Tibial nerve (tissue), 4 donors: ENCODE measurements at regions not wholly inside any gene's neighbourhood (a gene's known extent, or its start where the extent isn't known, plus 50 kb on each side); places are given as distances from the start of the nearest gene placed in this dataset.

Experiments
- DNase-seq, 2 donors: peaks; one replicate each; pipeline ENCODE4 v3.0.0-alpha.2; 2019; ENCODE audit warnings: low spot score in 2 of 2
- H3K27ac ChIP-seq, 4 donors: fragments of 200-600 bp; sonication (generic) in 3 of 4; one replicate each; pipeline ENCODE4 v1.5.1; 2017 to 2019; ENCODE audit warnings: mild to moderate bottlenecking in 1 of 4
- H3K27me3 ChIP-seq, 2 donors: fragments of 200-600 bp; sonication (generic) in 1 of 2; one replicate each; pipeline versions ENCODE4 v1.5.1 to v1.6.0; 2017 to 2019
- H3K36me3 ChIP-seq, 3 donors: fragments of 200-600 bp; sonication (generic); one replicate each; pipeline ENCODE4 v1.5.1; 2018 to 2019
- H3K4me1 ChIP-seq, 4 donors: fragments of 200-600 bp; sonication (generic) in 3 of 4; one replicate each; pipeline ENCODE4 v1.5.1; 2017 to 2019
- H3K4me3 ChIP-seq, 4 donors: fragments of 200-600 bp; sonication (generic) in 3 of 4; one replicate each; pipeline ENCODE4 v1.5.1; 2017 to 2019; ENCODE audit warnings: mild to moderate bottlenecking in 1 of 4, moderate library complexity in 1 of 4
- H3K9me3 ChIP-seq, 4 donors: fragments of 200-600 bp; sonication (generic) in 3 of 4; one replicate each; pipeline ENCODE4 v1.5.1; 2017 to 2019
- EP300 ChIP-seq, 2 donors: sonication (generic); formaldehyde crosslinking; IDR thresholded peaks; one replicate each; pipeline ENCODE4 v1.6.1; 2017; ENCODE audit warnings: antibody characterized with exemption in 2 of 2, mild to moderate bottlenecking in 1 of 2
- POLR2A ChIP-seq, 2 donors: fragments of 450-650 bp; IDR thresholded peaks; one replicate each; pipeline ENCODE4 v1.6.1; 2017; ENCODE audit warnings: antibody characterized with exemption in 2 of 2, mild to moderate bottlenecking in 2 of 2, moderate library complexity in 2 of 2
- WGBS, 2 donors: methylation state at CpG; one replicate each; pipeline ENCODE4 v1.1.5; 2018; 5-methylcytosine and 5-hydroxymethylcytosine counted together
- TF ChIP-seq, protein P1 (sequence below), 5 experiments: fragments of 200-600 bp in 3 of 5; fragments of 450-650 bp in 2 of 5; sonication (generic) in 3 of 5; IDR thresholded peaks; one replicate each; pipeline ENCODE4 v1.5.1; 2016 to 2019; ENCODE audit warnings: antibody characterized with exemption in 5 of 5, mild to moderate bottlenecking in 3 of 5, moderate library complexity in 2 of 5

DNA sequence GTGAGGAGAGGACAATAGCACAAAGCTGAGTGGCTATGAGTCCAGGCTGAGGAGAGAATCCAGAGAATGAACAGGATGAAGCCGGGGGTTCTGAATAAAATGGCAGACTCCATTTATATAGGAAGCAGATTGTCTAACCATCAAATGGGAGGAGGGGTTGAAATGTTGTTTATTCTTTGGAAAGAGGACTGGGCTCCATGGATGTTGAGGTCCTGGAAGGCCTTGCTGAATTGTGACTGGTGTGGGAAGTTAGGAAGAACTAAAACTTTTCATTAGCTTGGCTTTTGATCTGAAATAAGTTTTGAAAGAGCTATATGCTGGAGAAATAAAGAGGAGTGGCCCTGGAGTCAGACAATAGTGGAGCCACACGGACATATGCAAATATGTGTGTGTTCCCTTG lies 647.8 kb downstream of the RNF144B start:
- Histone ChIP-seq H3K9me3 (no peaks in the 10 kb centered on the region), H3K27me3 (no peaks in the 10 kb centered on the region), H3K4me1 (peaks cover 0 to 48% (median 21%) of the 10 kb centered on the region in 4 donors), H3K4me3 (no peak overlapping the region), H3K36me3 (no peaks in the 10 kb centered on the region), H3K27ac (peak overlapping the region in 2 of 4 donors; percentile 70 to 85)
- TF ChIP-seq, protein P1, sequence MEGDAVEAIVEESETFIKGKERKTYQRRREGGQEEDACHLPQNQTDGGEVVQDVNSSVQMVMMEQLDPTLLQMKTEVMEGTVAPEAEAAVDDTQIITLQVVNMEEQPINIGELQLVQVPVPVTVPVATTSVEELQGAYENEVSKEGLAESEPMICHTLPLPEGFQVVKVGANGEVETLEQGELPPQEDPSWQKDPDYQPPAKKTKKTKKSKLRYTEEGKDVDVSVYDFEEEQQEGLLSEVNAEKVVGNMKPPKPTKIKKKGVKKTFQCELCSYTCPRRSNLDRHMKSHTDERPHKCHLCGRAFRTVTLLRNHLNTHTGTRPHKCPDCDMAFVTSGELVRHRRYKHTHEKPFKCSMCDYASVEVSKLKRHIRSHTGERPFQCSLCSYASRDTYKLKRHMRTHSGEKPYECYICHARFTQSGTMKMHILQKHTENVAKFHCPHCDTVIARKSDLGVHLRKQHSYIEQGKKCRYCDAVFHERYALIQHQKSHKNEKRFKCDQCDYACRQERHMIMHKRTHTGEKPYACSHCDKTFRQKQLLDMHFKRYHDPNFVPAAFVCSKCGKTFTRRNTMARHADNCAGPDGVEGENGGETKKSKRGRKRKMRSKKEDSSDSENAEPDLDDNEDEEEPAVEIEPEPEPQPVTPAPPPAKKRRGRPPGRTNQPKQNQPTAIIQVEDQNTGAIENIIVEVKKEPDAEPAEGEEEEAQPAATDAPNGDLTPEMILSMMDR (IDR thresholded peaks at IDR 0.05) = no peak
- no peak for DNase-seq
- 39 to 49% methylated on average over 2 of the region's 2 CpGs for WGBS, 2 donors

DNA sequence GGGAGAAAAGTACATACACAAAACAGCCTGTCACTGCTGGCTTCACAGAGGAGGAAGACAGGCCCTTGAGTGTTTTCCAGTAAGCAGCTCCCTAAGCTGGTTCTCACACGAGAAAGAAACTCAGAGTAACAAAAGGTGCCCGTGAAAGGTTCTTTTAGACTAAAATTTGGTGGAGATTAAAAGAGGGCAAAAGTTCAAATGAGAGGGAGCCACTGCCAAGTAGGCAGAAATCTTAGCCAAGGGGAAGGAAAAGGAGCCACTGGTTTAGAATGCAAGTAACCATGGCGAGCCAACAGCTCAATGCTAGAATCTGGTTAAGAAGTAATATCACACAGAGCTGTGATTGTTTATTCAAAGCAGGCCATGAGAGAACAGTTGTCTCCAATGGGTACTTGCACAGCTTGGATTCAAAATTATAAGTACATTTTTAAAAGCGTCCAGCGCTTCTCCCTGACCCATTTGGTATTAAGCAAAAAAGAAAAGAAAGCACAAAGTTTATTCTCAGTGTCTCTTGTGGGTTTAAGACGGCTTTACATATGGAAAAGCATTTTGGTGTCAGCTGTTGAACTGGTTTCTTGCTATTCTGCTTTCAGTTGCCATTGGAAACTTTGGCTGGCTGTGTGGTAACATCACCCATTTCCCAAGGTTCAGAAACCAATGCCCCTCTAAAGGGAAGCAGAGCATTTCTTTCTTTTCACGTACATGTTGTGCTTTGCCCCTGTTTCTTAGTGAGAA lies 648.5 kb downstream of the RNF144B start:
- Histone ChIP-seq H3K9me3 (no peaks in the 10 kb centered on the region), H3K4me1 (peaks cover 0 to 48% (median 21%) of the 10 kb centered on the region in 4 donors), H3K36me3 (no peaks in the 10 kb centered on the region), H3K27ac (peak overlapping the region in 3 of 4 donors; percentile 23 to 85 (median 70)), H3K4me3 (no peak overlapping the region), H3K27me3 (no peaks in the 10 kb centered on the region)
- WGBS, 2 donors = 22 to 38% methylated on average over 7 of the region's 7 CpGs
- no peak for DNase-seq
- TF ChIP-seq EP300 (IDR thresholded peaks at IDR 0.05) = peak in 1 of 2 donors; percentile 27
- no peak for TF ChIP-seq POLR2A (IDR thresholded peaks at IDR 0.05)

DNA sequence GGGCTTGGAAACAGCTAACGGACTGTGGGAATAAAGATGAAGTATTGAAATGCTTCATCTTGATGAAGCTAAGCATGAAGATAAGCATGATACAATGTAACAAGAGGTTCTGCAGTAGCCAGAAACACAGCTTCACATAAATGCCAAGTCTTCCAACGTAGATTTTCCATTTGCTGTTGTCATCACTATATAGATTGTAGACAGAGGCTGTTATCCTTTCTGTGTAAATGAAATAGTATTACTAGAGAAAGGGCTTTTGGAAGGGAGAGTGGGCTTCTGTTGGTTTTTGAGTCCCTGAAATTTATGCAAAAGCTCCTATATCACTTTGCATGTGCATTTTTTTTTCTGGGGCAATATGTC lies 649.0 kb downstream of the RNF144B start:
- WGBS, 2 donors = 64 to 79% methylated on average over 2 of the region's 2 CpGs
- peaks cover 0 to 48% (median 21%) of the 10 kb centered on the region in 4 donors for H3K4me1 ChIP-seq
- no peaks in the 10 kb centered on the region for H3K36me3 ChIP-seq
- H3K27me3 ChIP-seq = no peaks in the 10 kb centered on the region
- TF ChIP-seq EP300 (IDR thresholded peaks at IDR 0.05) = no peak
- H3K27ac ChIP-seq = peak overlapping the region in 3 of 4 donors; percentile 23 to 85 (median 70)
- no peak for DNase-seq
- no peaks in the 10 kb centered on the region for H3K9me3 ChIP-seq
- H3K4me3 ChIP-seq = no peak overlapping the region

DNA sequence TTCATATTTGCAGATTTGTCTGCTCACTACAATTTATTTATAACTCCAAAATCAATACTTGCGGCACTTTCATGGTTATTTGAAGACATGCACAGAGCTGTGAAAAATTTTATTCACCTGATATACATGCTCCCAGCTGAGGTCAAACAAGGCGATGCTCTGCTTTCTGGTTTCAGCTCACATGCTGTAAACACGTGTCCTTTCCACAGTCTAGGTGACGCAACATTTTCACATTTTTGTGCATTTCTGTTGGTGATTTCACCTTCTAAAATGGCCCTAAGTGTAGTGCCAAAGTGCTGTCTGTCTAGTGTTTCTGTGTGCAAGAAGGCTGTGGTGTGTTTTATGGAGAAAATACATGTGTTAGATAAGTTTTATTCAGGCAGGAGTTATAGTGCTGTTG lies 650.5 kb downstream of the RNF144B start:
- no peak overlapping the region for H3K27ac ChIP-seq
- no peaks in the 10 kb centered on the region for H3K9me3 ChIP-seq
- H3K36me3 ChIP-seq = no peaks in the 10 kb centered on the region
- no peaks in the 10 kb centered on the region for H3K27me3 ChIP-seq
- no peak for DNase-seq
- peaks cover 0 to 44% (median 21%) of the 10 kb centered on the region in 4 donors for H3K4me1 ChIP-seq
- TF ChIP-seq POLR2A (IDR thresholded peaks at IDR 0.05) (no peak), EP300 (IDR thresholded peaks at IDR 0.05) (no peak)
- TF ChIP-seq, protein P1 (IDR thresholded peaks at IDR 0.05) = no peak
- WGBS, 2 donors = 95 to 97% methylated on average over 4 of the region's 4 CpGs
- H3K4me3 ChIP-seq = no peak overlapping the region

DNA sequence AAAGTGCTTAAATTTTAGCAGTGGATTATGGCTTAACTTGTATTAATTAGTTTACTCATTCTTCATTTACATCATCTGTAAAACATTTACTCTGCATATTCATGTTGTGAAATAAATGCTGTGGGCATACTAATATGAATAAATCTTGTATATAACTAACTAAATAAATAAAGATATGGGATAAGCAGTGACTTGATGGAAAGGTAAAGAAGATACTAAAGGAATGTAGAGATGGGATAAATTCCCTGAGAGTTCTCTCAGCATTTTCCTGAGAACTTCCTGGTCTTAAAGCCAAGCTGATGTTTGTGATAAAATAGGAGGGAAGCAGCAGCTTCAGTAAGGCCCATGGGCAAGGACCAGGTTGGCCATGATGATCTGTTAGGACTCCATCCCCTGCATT lies 652.1 kb downstream of the RNF144B start:
- no peak overlapping the region for H3K4me3 ChIP-seq
- no peak overlapping the region for H3K27ac ChIP-seq
- no peak for TF ChIP-seq EP300 (IDR thresholded peaks at IDR 0.05)
- TF ChIP-seq, protein P1 (IDR thresholded peaks at IDR 0.05) = no peak
- TF ChIP-seq POLR2A (IDR thresholded peaks at IDR 0.05) = no peak
- H3K9me3 ChIP-seq = no peaks in the 10 kb centered on the region
- H3K4me1 ChIP-seq = peaks cover 0 to 32% (median 11%) of the 10 kb centered on the region in 4 donors
- no peaks in the 10 kb centered on the region for H3K27me3 ChIP-seq
- DNase-seq = no peak
- no peaks in the 10 kb centered on the region for H3K36me3 ChIP-seq

DNA sequence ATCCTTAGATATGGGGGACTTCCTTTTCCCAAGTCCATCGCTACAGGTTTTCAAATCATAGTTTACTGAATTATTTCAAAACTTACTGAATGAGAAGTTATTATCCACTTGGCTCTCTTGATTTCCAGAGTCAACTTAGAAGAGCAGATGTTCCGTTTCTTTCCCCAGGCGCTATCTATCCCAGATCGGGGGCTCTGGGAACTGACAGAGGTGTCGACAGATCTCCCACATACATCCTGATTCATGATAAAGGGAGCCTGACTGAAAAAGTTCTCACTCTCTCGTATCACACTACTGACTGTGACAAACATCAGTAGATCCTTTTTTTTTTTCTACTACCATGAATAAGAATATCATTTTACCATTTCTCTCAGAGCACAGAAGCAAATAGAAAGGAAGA lies 654.8 kb downstream of the RNF144B start:
- Histone ChIP-seq H3K4me1 (peaks cover 0 to 8% (median 0%) of the 10 kb centered on the region in 4 donors), H3K4me3 (no peak overlapping the region), H3K27me3 (no peaks in the 10 kb centered on the region), H3K36me3 (no peaks in the 10 kb centered on the region), H3K9me3 (no peaks in the 10 kb centered on the region), H3K27ac (no peak overlapping the region)
- TF ChIP-seq, protein P1 (IDR thresholded peaks at IDR 0.05) = no peak
- TF ChIP-seq EP300 (IDR thresholded peaks at IDR 0.05) (no peak), POLR2A (IDR thresholded peaks at IDR 0.05) (no peak)
- 86 to 87% methylated on average over 6 of the region's 6 CpGs for WGBS, 2 donors
- no peak for DNase-seq
